Mucosa of stomach (tissue), 1 donor: ENCODE measurements at regions not wholly inside any gene's neighbourhood (a gene's known extent, or its start where the extent isn't known, plus 50 kb on each side); places are given as distances from the start of the nearest gene placed in this dataset.
"Not testable (repeated sequence)": the region's sequence is repeated elsewhere in the genome, so short reads cannot be mapped to it uniquely, and the experiment has no call there.

Source experiments
- H3K27me3 ChIP-seq: one replicate; pipeline ENCODE4 v1.7.0; 2013; ENCODE audit warnings: mild to moderate bottlenecking, low read length; ENCODE audit not compliant: control insufficient read depth, insufficient read depth
- H3K36me3 ChIP-seq: one replicate; pipeline ENCODE4 v1.7.0; 2013; ENCODE audit warnings: low read length; ENCODE audit not compliant: control insufficient read depth, insufficient read depth
- H3K4me1 ChIP-seq: one replicate; pipeline ENCODE4 v1.7.0; 2013; ENCODE audit warnings: mild to moderate bottlenecking, low read length; ENCODE audit not compliant: control insufficient read depth, insufficient read depth
- H3K4me3 ChIP-seq: one replicate; pipeline ENCODE4 v1.7.0; 2013; ENCODE audit warnings: low read length
- H3K9ac ChIP-seq: one replicate; pipeline ENCODE4 v1.7.0; 2013; ENCODE audit warnings: mild to moderate bottlenecking, low read length, moderate library complexity
- H3K9me3 ChIP-seq: one replicate; pipeline ENCODE4 v1.7.0; 2013; ENCODE audit warnings: mild to moderate bottlenecking, low read length, moderate library complexity; ENCODE audit not compliant: control insufficient read depth
- donor health status: Pancreatic carcinoma.

- H3K4me3 ChIP-seq: no peak overlapping the region
- no peaks in the 10 kb centered on the region for H3K36me3 ChIP-seq
- H3K9ac ChIP-seq: no peak overlapping the region
- H3K27me3 ChIP-seq: no peaks in the 10 kb centered on the region
- peaks cover 41% of the 10 kb centered on the region for H3K4me1 ChIP-seq
- H3K9me3 ChIP-seq: no peaks in the 10 kb centered on the region
Measured at GRCh38 chr16:27627136-27627535, 77.2 kb downstream of the KATNIP start.

DNA sequence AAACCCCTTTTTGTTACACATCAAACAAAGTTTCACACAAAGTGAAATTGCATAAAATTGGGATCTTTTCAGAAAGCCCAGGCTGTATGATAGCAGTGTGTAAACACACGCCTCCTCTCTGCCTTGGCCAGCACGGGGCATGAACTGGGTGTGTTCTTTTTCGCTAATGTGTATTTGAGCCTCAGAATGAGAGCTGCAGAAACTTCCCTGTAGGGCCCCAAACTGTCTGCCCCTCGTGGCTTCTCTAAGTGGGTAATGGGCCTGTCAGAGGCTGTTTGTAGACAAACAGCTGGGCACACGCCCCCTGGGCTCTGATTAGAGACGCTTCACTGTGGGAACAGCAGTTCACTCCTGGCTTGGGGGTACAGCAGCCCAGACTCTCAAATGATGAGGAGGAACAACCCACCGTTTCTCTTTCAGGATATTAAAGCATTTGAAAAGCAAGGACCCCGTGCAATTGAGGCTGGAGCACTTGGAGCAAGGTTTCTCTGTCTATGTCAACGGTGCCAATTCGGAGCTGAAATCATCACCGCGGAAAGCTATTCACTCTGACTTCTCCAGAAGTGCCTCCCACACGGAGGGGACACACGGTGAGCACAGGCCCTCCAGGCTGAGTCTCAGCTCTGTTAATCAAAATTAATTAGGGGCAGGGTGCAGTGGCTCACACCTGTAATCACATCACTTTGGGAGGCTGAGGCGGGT is 78.4 kb downstream of the KATNIP start:
- no peaks in the 10 kb centered on the region for H3K9me3 ChIP-seq
- peak overlapping the region; percentile 56 for H3K9ac ChIP-seq
- H3K4me3 ChIP-seq: peak overlapping the region; percentile 38
- no peaks in the 10 kb centered on the region for H3K27me3 ChIP-seq
- peaks cover 41% of the 10 kb centered on the region for H3K4me1 ChIP-seq
- no peaks in the 10 kb centered on the region for H3K36me3 ChIP-seq

DNA sequence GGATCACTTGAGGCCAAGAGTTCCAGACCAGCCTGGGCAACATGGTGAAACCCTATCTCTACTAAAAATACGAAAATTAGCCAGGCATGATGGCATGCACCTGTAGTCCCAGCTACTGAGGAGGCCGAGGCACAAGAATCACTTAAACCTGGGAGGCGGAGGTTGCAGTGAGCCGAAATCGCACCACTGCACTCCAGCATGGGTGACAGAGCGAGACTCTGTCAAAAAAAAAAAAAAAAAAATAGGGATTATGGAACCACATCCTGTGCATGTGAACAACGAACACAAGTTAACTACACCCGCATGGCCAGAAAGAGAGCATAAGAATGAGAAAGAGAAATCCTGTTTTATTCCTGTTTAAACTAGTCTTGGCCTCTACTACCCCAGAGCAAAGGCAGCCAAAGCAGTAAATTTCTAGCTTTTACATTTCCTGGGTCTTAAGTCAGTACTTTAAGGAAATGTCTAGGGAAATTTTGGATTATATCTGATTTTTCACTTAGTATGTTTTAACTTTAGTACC is 79.1 kb downstream of the KATNIP start:
- not testable (repeated sequence) for H3K36me3 ChIP-seq, H3K4me3 ChIP-seq, H3K9me3 ChIP-seq, H3K27me3 ChIP-seq
- Histone ChIP-seq H3K4me1 (peaks cover 41% of the 10 kb centered on the region), H3K9ac (peak overlapping the region; percentile 17)

GRCh38 chr16:27632216-27632615 is 82.3 kb downstream of the KATNIP start:
- H3K9ac ChIP-seq: no peak overlapping the region

DNA sequence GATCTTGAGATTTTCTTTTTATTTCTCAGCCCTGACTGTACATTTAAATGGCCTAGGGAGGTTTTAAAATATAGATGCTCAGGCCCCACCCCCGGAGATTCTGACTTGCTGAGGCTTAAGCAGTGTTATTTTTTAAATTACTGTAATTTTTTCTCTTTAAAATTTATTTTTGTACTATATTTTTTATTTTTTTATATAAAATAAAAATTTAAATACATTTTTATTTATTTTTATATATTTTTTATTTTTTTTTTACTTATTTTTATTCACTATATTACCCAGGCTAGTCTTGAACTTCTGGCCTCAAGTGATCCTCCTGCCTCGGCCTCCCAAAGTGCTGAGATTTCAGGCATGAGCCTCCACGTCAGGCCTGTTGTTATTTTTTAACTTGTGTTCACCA is 83.3 kb downstream of the KATNIP start:
- H3K9me3 ChIP-seq: no peaks in the 10 kb centered on the region
- no peak overlapping the region for H3K4me3 ChIP-seq
- H3K4me1 ChIP-seq: peaks cover 42% of the 10 kb centered on the region
- no peak overlapping the region for H3K9ac ChIP-seq
- no peaks in the 10 kb centered on the region for H3K27me3 ChIP-seq
- H3K36me3 ChIP-seq: no peaks in the 10 kb centered on the region

More at GRCh38 chr16:27632216-27632615, 82.3 kb downstream of the KATNIP start:
- Histone ChIP-seq H3K4me1 (peaks cover 41% of the 10 kb centered on the region), H3K4me3 (no peak overlapping the region), H3K36me3 (no peaks in the 10 kb centered on the region), H3K9me3 (no peaks in the 10 kb centered on the region), H3K27me3 (no peaks in the 10 kb centered on the region)

DNA sequence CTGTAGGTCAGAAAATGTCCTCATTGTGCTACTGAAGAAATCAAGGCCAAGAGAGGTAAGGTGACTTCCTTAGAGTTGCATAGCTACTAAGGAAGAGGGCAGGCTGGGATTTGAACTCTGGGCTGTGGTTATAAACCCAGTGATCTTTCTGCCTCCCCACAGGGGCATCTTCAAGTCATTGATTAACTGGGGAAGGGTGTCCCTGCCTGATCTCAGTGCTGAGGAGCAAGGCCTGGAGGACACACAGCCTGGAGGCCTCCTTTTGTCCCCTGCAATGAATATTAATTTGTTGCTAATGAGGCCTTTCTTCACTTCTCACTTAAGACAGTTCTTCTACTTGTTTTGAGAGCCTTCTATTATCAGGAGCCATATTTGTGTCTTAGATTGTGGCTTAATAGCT is 83.8 kb downstream of the KATNIP start:
- H3K27me3 ChIP-seq: no peaks in the 10 kb centered on the region
- H3K4me1 ChIP-seq: peaks cover 42% of the 10 kb centered on the region
- H3K9me3 ChIP-seq: no peaks in the 10 kb centered on the region
- no peak overlapping the region for H3K4me3 ChIP-seq
- H3K9ac ChIP-seq: no peak overlapping the region
- no peaks in the 10 kb centered on the region for H3K36me3 ChIP-seq

DNA sequence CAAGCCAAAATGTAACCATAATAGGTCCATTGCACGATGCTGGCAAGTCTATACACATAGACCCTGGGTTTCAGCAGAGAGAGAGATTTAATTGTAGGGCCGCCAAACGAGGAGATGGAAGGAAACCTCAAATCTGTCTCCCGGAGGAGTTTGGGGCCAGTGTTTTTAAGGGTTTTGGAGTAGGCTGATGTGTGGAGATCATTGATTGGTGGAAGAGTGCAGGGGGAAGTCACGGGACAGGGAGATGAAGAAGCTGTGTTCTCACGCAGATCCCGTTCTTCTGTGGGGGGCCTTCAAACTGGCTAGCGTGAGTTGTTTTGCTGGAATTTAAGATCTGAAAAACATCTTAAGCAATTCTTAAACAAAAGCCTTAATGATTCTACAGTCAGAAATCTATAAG is 84.8 kb downstream of the KATNIP start:
- Histone ChIP-seq H3K9ac (no peak overlapping the region), H3K9me3 (no peaks in the 10 kb centered on the region), H3K36me3 (no peaks in the 10 kb centered on the region), H3K4me3 (no peak overlapping the region), H3K27me3 (no peaks in the 10 kb centered on the region), H3K4me1 (peaks cover 52% of the 10 kb centered on the region)

DNA sequence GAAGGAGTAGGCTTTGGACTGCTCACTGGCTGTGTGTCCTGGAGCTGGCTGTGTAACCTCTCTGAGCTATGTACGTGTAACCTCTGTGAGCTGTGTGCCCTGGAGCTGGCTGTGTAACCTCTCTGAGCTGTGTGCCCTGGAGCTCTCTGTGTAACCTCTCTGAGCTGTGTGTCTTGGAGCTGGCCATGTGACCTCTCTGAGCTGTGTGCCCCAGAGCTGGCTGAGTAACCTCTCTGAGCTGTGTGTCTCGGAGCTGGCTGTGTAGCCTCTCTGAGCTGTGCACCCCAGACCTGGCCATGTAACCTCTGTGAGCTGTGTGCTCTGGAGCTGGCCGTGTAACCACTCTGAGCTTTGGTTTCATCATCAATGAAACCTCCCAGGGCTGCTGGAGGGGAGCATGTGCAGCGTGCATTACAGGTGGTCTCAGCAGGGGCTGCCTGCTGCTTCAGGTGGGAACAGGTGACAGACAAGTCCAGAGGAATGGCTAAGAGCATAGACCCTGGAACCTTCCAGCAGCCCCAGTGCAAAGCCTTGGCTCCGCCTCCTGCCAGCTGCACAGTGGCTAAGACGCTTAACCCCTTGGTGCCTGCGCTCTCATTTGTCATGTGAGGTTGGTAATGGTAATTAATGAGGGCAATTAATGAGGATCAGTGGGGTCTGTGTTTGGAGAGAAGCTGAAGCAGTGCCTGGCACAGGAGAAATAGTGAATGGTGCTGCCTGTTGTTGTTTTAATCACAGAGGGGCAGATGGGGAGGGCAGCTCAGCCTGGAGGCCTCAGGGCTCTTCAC is 86.7 kb downstream of the KATNIP start:
- Histone ChIP-seq H3K4me3 (no peak overlapping the region), H3K36me3 (no peaks in the 10 kb centered on the region), H3K9ac (no peak overlapping the region), H3K9me3 (no peaks in the 10 kb centered on the region), H3K4me1 (peaks cover 58% of the 10 kb centered on the region), H3K27me3 (no peaks in the 10 kb centered on the region)

GRCh38 chr16:27638833-27639560 is 89.1 kb downstream of the KATNIP start:
- no peak overlapping the region for H3K4me3 ChIP-seq
- no peak overlapping the region for H3K9ac ChIP-seq
- H3K36me3 ChIP-seq: no peaks in the 10 kb centered on the region
- no peaks in the 10 kb centered on the region for H3K9me3 ChIP-seq
- no peaks in the 10 kb centered on the region for H3K27me3 ChIP-seq
- H3K4me1 ChIP-seq: peaks cover 58% of the 10 kb centered on the region

- Histone ChIP-seq H3K9me3 (no peaks in the 10 kb centered on the region), H3K4me3 (no peak overlapping the region), H3K36me3 (no peaks in the 10 kb centered on the region), H3K9ac (no peak overlapping the region), H3K27me3 (no peaks in the 10 kb centered on the region), H3K4me1 (peaks cover 51% of the 10 kb centered on the region)
Measured at GRCh38 chr16:27639561-27640276, 89.8 kb downstream of the KATNIP start.

DNA sequence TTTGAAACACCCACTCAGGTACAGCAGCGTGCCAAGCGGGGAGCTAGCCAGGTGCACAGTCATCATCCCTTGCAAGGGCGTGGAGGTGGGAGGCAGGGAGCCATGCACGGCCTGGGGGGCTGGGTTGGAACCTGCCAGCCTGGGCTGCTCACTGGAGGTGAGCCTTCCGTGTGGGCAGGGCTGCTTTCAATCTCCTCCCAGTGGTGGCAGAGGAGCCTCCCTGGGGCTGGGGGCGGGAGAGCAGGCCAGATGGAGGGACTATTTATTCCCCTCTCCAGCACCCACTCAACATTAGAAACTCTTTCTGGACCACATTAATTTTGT is 90.3 kb downstream of the KATNIP start:
- no peaks in the 10 kb centered on the region for H3K27me3 ChIP-seq
- no peak overlapping the region for H3K4me3 ChIP-seq
- peaks cover 46% of the 10 kb centered on the region for H3K4me1 ChIP-seq
- H3K9me3 ChIP-seq: no peaks in the 10 kb centered on the region
- no peak overlapping the region for H3K9ac ChIP-seq
- H3K36me3 ChIP-seq: no peaks in the 10 kb centered on the region
